ENCODE measurements at regions not wholly inside any gene's neighbourhood (a gene's known extent, or its start where the extent isn't known, plus 50 kb on each side); places are given as distances from the start of the nearest gene placed in this dataset.
"Not testable (repeated sequence)": the region's sequence is repeated elsewhere in the genome, so short reads cannot be mapped to it uniquely, and the experiment has no call there.

DNA sequence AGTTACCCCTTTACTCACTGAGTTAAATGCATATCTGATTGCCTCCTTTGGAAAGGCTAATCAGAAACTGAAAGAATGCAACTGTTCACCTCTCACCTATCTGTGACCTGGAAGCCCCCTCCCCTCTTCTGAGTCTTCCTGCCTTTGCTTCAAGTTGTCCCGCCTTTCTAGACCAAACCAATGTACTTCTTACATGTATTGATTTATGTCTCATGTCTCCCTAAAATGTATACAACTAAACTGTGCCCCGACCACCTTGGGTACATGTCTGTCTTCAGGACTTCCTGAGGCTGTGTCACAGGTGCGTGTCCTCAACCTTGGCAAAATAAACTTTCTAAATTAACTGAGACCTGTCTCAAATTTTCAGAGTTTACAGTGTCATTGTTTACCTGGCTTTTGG is 1167.2 kb downstream of the TAF11L14 start:
- not testable (repeated sequence) for TF ChIP-seq ZNF658 (tag by site-specific recombination; IDR thresholded peaks at IDR 0.05); ZEB2 (tag by site-specific recombination; IDR thresholded peaks at IDR 0.05); HOXA7 (CRISPR knock-in tag; IDR thresholded peaks at IDR 0.05; ENCODE audit: borderline replicate concordance); CTCF (tag by site-specific recombination; IDR thresholded peaks at IDR 0.05); GLI4 (tag by site-specific recombination; IDR thresholded peaks at IDR 0.05)

Measured in HEK293 (cell line).